ENCODE measurements at regions not wholly inside any gene's neighbourhood (a gene's known extent, or its start where the extent isn't known, plus 50 kb on each side); places are given as distances from the start of the nearest gene placed in this dataset.
A peak's percentile ranks its signal among the peaks of the same experiment; 100 is the strongest.

DNA sequence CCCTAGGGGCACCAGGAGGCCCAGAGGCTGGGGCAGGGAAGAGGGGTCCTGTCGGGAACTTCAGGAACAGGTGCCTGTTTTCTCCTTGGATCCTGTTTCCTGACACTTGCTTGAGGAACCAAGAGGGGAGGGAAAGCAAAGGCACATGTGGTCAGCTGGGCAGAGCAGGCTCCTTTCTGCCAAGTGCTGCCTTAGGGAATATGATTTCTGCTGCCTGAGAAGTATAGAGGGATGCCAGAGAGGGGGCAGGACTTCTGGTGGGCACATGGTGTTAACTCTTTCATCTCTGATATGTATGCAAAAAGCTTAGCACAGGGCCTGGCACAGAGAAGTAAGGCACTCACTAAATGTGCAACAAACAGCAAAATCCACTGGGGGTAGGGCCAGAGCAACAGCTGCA is 51.2 kb upstream of the PJA1 start:
- peak; percentile 35 for ATAC-seq
- intact Hi-C loops (cut with DNase I) = no loop called here

DNA sequence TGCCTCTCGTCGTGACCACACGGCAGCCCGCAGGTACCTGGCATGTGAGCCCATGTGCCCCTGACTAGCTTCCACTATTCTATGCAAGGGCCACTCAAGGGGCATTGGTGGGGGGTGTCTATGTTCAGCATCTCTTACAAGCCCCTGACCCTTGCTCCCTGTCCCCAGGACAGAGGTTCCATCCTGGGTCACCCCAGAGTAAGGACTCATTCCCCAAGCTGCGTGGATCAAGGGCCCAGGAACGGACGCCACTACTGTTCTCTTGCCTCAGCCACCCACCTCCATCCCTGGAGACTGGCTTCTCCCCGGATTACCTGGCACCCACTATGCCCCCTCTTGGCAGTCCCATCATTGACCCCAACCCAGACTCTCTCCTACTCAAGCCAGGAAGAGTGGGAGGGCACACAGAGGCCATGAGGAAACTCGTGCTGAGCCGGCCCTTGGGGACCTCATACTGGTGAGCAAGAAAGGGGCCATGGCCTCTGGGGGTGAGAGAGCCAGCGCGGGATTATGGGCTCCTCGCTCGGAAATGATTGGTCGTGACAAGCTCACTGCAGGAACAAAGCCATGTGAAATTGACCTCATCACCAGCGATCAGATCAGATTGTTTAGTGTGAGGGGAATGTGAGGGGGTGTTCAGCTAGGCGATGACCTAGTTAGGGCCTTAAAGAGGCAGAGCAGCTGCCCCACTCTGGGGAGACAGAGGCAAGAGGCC is 50.1 kb upstream of the PJA1 start:
- ATAC-seq = no peak
- DNase-seq (ENCODE audit: low spot score) = no peak
- intact Hi-C loops (cut with DNase I) = no loop called here

More for the DNA sequence above, 51.2 kb upstream of the PJA1 start:
- DNase-seq (ENCODE audit: low spot score) = no peak

Data from sciatic nerve (tissue), 2 donors.